ENCODE measurements at regions not wholly inside any gene's neighbourhood (a gene's known extent, or its start where the extent isn't known, plus 50 kb on each side); places are given as distances from the start of the nearest gene placed in this dataset.

- H3K27ac ChIP-seq (ENCODE audit: insufficient read depth, low read depth, low read length, poor library complexity, severe bottlenecking), result no peak overlapping the region
- WGBS, 2 experiments, result 91 to 92% methylated on average over 4 to 5 of the region's 5 CpGs
- peaks cover 9% of the 10 kb centered on the region for H3K4me1 ChIP-seq (ENCODE audit: control insufficient read depth, insufficient read depth, low read length)
- H3K9me3 ChIP-seq (ENCODE audit: control insufficient read depth, low read length), result no peaks in the 10 kb centered on the region
- no peaks in the 10 kb centered on the region for H3K27me3 ChIP-seq (ENCODE audit: control insufficient read depth, insufficient read depth, low read length, poor library complexity, severe bottlenecking)
- H3K36me3 ChIP-seq (ENCODE audit: control insufficient read depth, insufficient read depth, low read length), result no peaks in the 10 kb centered on the region
- H3K4me3 ChIP-seq (ENCODE audit: insufficient read depth, low read depth, low read length), result no peak overlapping the region
Measured at GRCh38 chr15:31801152-31801551, 229.2 kb upstream of the CHRNA7 start.

GRCh38 chr15:31802761-31803160 lies 227.6 kb upstream of the CHRNA7 start:
- Histone ChIP-seq H3K36me3 (ENCODE audit: control insufficient read depth, insufficient read depth, low read length) (no peaks in the 10 kb centered on the region), H3K4me1 (ENCODE audit: control insufficient read depth, insufficient read depth, low read length) (peaks cover 9% of the 10 kb centered on the region), H3K9me3 (ENCODE audit: control insufficient read depth, low read length) (no peaks in the 10 kb centered on the region), H3K27ac (ENCODE audit: insufficient read depth, low read depth, low read length, poor library complexity, severe bottlenecking) (no peak overlapping the region), H3K27me3 (ENCODE audit: control insufficient read depth, insufficient read depth, low read length, poor library complexity, severe bottlenecking) (no peaks in the 10 kb centered on the region), H3K4me3 (ENCODE audit: insufficient read depth, low read depth, low read length) (no peak overlapping the region)
- WGBS, 2 experiments, result 90 to 93% methylated on average over 3 of the region's 3 CpGs

- 91 to 93% methylated on average over 3 of the region's 3 CpGs for WGBS, 2 experiments
Measured at GRCh38 chr15:31803388-31803884, 226.9 kb upstream of the CHRNA7 start.

GRCh38 chr15:31805090-31805662 lies 225.1 kb upstream of the CHRNA7 start:
- no peaks in the 10 kb centered on the region for H3K36me3 ChIP-seq (ENCODE audit: control insufficient read depth, insufficient read depth, low read length)
- H3K4me1 ChIP-seq (ENCODE audit: control insufficient read depth, insufficient read depth, low read length), result no peaks in the 10 kb centered on the region
- no peaks in the 10 kb centered on the region for H3K9me3 ChIP-seq (ENCODE audit: control insufficient read depth, low read length)
- 88 to 91% methylated on average over 5 of the region's 5 CpGs for WGBS, 2 experiments
- no peaks in the 10 kb centered on the region for H3K27me3 ChIP-seq (ENCODE audit: control insufficient read depth, insufficient read depth, low read length, poor library complexity, severe bottlenecking)
- H3K4me3 ChIP-seq (ENCODE audit: insufficient read depth, low read depth, low read length), result no peak overlapping the region
- H3K27ac ChIP-seq (ENCODE audit: insufficient read depth, low read depth, low read length, poor library complexity, severe bottlenecking), result no peak overlapping the region

More at GRCh38 chr15:31803388-31803884, 226.9 kb upstream of the CHRNA7 start:
- no peaks in the 10 kb centered on the region for H3K36me3 ChIP-seq (ENCODE audit: control insufficient read depth, insufficient read depth, low read length)
- H3K27me3 ChIP-seq (ENCODE audit: control insufficient read depth, insufficient read depth, low read length, poor library complexity, severe bottlenecking), result no peaks in the 10 kb centered on the region
- H3K4me1 ChIP-seq (ENCODE audit: control insufficient read depth, insufficient read depth, low read length), result peaks cover 6% of the 10 kb centered on the region
- no peaks in the 10 kb centered on the region for H3K9me3 ChIP-seq (ENCODE audit: control insufficient read depth, low read length)
- no peak overlapping the region for H3K27ac ChIP-seq (ENCODE audit: insufficient read depth, low read depth, low read length, poor library complexity, severe bottlenecking)
- no peak overlapping the region for H3K4me3 ChIP-seq (ENCODE audit: insufficient read depth, low read depth, low read length)

GRCh38 chr15:31806106-31806505 lies 224.2 kb upstream of the CHRNA7 start:
- Histone ChIP-seq H3K4me1 (ENCODE audit: control insufficient read depth, insufficient read depth, low read length) (no peaks in the 10 kb centered on the region), H3K9me3 (ENCODE audit: control insufficient read depth, low read length) (no peaks in the 10 kb centered on the region), H3K27me3 (ENCODE audit: control insufficient read depth, insufficient read depth, low read length, poor library complexity, severe bottlenecking) (no peaks in the 10 kb centered on the region), H3K27ac (ENCODE audit: insufficient read depth, low read depth, low read length, poor library complexity, severe bottlenecking) (no peak overlapping the region), H3K4me3 (ENCODE audit: insufficient read depth, low read depth, low read length) (no peak overlapping the region), H3K36me3 (ENCODE audit: control insufficient read depth, insufficient read depth, low read length) (no peaks in the 10 kb centered on the region)

GRCh38 chr15:31811641-31812040 lies 218.7 kb upstream of the CHRNA7 start:
- 93 to 97% methylated on average over 10 of the region's 10 CpGs for WGBS, 2 experiments
- Histone ChIP-seq H3K4me3 (ENCODE audit: insufficient read depth, low read depth, low read length) (no peak overlapping the region), H3K9me3 (ENCODE audit: control insufficient read depth, low read length) (no peaks in the 10 kb centered on the region), H3K36me3 (ENCODE audit: control insufficient read depth, insufficient read depth, low read length) (no peaks in the 10 kb centered on the region), H3K27ac (ENCODE audit: insufficient read depth, low read depth, low read length, poor library complexity, severe bottlenecking) (no peak overlapping the region), H3K4me1 (ENCODE audit: control insufficient read depth, insufficient read depth, low read length) (no peaks in the 10 kb centered on the region), H3K27me3 (ENCODE audit: control insufficient read depth, insufficient read depth, low read length, poor library complexity, severe bottlenecking) (no peaks in the 10 kb centered on the region)

- Histone ChIP-seq H3K36me3 (ENCODE audit: control insufficient read depth, insufficient read depth, low read length) (no peaks in the 10 kb centered on the region), H3K27me3 (ENCODE audit: control insufficient read depth, insufficient read depth, low read length, poor library complexity, severe bottlenecking) (no peaks in the 10 kb centered on the region), H3K27ac (ENCODE audit: insufficient read depth, low read depth, low read length, poor library complexity, severe bottlenecking) (no peak overlapping the region), H3K9me3 (ENCODE audit: control insufficient read depth, low read length) (no peaks in the 10 kb centered on the region), H3K4me1 (ENCODE audit: control insufficient read depth, insufficient read depth, low read length) (no peaks in the 10 kb centered on the region), H3K4me3 (ENCODE audit: insufficient read depth, low read depth, low read length) (no peak overlapping the region)
- 71 to 73% methylated on average over 5 of the region's 5 CpGs for WGBS, 2 experiments
Measured at GRCh38 chr15:31814082-31814481, 216.2 kb upstream of the CHRNA7 start.

GRCh38 chr15:31815411-31816155 lies 214.7 kb upstream of the CHRNA7 start:
- H3K9me3 ChIP-seq (ENCODE audit: control insufficient read depth, low read length), result no peaks in the 10 kb centered on the region
- 93 to 94% methylated on average over 15 of the region's 15 CpGs for whole genome bisulfite sequencing, 2 experiments
- H3K36me3 ChIP-seq (ENCODE audit: control insufficient read depth, insufficient read depth, low read length), result no peaks in the 10 kb centered on the region
- H3K27me3 ChIP-seq (ENCODE audit: control insufficient read depth, insufficient read depth, low read length, poor library complexity, severe bottlenecking), result no peaks in the 10 kb centered on the region
- H3K4me3 ChIP-seq (ENCODE audit: insufficient read depth, low read depth, low read length), result no peak overlapping the region
- no peak overlapping the region for H3K27ac ChIP-seq (ENCODE audit: insufficient read depth, low read depth, low read length, poor library complexity, severe bottlenecking)
- H3K4me1 ChIP-seq (ENCODE audit: control insufficient read depth, insufficient read depth, low read length), result no peaks in the 10 kb centered on the region

GRCh38 chr15:31822463-31822862 lies 207.9 kb upstream of the CHRNA7 start:
- H3K4me3 ChIP-seq (ENCODE audit: insufficient read depth, low read depth, low read length), result no peak overlapping the region
- H3K9me3 ChIP-seq (ENCODE audit: control insufficient read depth, low read length), result no peaks in the 10 kb centered on the region
- H3K27me3 ChIP-seq (ENCODE audit: control insufficient read depth, insufficient read depth, low read length, poor library complexity, severe bottlenecking), result no peaks in the 10 kb centered on the region
- no peaks in the 10 kb centered on the region for H3K4me1 ChIP-seq (ENCODE audit: control insufficient read depth, insufficient read depth, low read length)
- H3K27ac ChIP-seq (ENCODE audit: insufficient read depth, low read depth, low read length, poor library complexity, severe bottlenecking), result no peak overlapping the region
- H3K36me3 ChIP-seq (ENCODE audit: control insufficient read depth, insufficient read depth, low read length), result no peaks in the 10 kb centered on the region
- 89 to 93% methylated on average over 2 of the region's 2 CpGs for WGBS, 2 experiments

- Histone ChIP-seq H3K27ac (ENCODE audit: insufficient read depth, low read depth, low read length, poor library complexity, severe bottlenecking) (no peak overlapping the region), H3K9me3 (ENCODE audit: control insufficient read depth, low read length) (no peaks in the 10 kb centered on the region), H3K27me3 (ENCODE audit: control insufficient read depth, insufficient read depth, low read length, poor library complexity, severe bottlenecking) (no peaks in the 10 kb centered on the region), H3K4me1 (ENCODE audit: control insufficient read depth, insufficient read depth, low read length) (no peaks in the 10 kb centered on the region), H3K4me3 (ENCODE audit: insufficient read depth, low read depth, low read length) (no peak overlapping the region), H3K36me3 (ENCODE audit: control insufficient read depth, insufficient read depth, low read length) (no peaks in the 10 kb centered on the region)
- WGBS, 2 experiments, result 91 to 95% methylated on average over 5 of the region's 5 CpGs
Measured at GRCh38 chr15:31824024-31824423, 206.3 kb upstream of the CHRNA7 start.
